Activated CD8-positive, alpha-beta T cell treated with anti-CD3 and anti-CD28 coated beads for 36 hours (primary cell): ENCODE measurements at regions not wholly inside any gene's neighbourhood (a gene's known extent, or its start where the extent isn't known, plus 50 kb on each side); places are given as distances from the start of the nearest gene placed in this dataset.

Source experiments
- ATAC-seq: fragments of 200-7000 bp; cut with Tn5 transposase; one replicate; pipeline ENCODE4 v1.10.0; 2021; ENCODE audit warnings: mild to moderate bottlenecking, moderate library complexity
- CTCF ChIA-PET: fragments of 350-600 bp; sonication (Branson Sonifier 250); formaldehyde crosslinking; loops from one replicate; lab custom pipeline; 2021; ENCODE audit warnings: antibody characterized with exemption; lab: Charles Lee
- POLR2A ChIA-PET: fragments of 350-600 bp; sonication (Branson Sonifier 250); formaldehyde crosslinking; loops from one replicate; lab custom pipeline; 2021; ENCODE audit warnings: antibody characterized with exemption; lab: Charles Lee
- DNase-seq: peaks from one replicate; pipeline ENCODE4 v3.0.0-alpha.2; 2020
- H3K27ac Mint-ChIP-seq: one replicate; pipeline ENCODE4 v1.8.0; 2021; ENCODE audit warnings: mild to moderate bottlenecking, mixed read lengths
- H3K27me3 Mint-ChIP-seq: one replicate; pipeline ENCODE4 v1.8.0; 2021; ENCODE audit warnings: mixed read lengths
- H3K36me3 Mint-ChIP-seq: one replicate; pipeline ENCODE4 v1.8.0; 2021; ENCODE audit warnings: low read depth, mixed read lengths
- H3K4me1 Mint-ChIP-seq: one replicate; pipeline ENCODE4 v1.8.0; 2021; ENCODE audit warnings: low read depth, mixed read lengths
- H3K4me3 Mint-ChIP-seq: one replicate; pipeline ENCODE4 v1.8.0; 2021; ENCODE audit warnings: mild to moderate bottlenecking, moderate library complexity, mixed read lengths
- H3K9me3 Mint-ChIP-seq: one replicate; pipeline ENCODE4 v1.8.0; 2021; ENCODE audit warnings: mixed read lengths
- CTCF ChIP-seq: fragments of 200-600 bp; IDR thresholded peaks from one replicate; pipeline ENCODE4 v1.8.0; 2022; ENCODE audit warnings: antibody characterized with exemption, mild to moderate bottlenecking
- intact Hi-C: fragments of 100-400 bp; cut with micrococcal nuclease; formaldehyde crosslinking; loops from one replicate; pipeline ENCODE4 v1.10.0; 2022

DNA sequence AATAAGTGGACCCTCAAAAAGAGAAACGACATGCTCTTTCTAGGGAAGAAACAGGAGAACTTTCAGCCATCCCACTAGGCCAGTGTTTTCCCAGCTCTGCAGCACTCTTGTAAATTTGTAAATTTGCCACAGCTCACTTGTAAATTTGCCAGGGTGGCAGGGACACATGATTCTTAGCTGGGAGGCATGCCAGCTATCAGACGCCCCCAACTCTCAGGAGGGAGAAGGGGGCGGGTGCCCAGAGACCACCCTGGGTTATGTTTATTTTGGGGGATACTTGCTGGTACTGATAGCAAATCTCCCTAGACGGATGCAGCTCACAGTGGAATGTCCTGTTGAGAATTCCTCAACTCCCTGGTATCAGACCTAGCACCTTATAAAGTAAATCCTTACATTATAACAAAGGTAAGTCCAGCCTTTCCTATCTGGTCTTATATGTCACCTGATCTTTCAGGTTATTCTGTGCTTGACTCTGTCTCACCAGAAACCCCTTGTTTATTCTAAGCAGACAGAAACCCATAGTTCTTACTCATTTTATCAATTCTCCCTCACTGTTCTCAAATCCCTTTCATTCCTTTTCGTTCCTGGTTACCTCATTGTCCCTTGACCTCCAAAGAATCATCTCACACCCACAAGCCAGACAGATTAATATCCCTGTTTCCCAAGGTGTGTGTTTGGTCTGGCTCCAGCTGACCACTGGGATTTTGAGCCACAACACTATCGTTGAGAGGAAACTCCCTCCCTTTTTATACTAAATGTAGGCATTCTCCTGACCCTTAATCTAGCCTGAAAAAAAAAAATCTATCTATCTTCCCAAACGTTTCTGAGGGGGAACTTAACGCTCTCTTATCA lies 69.3 kb upstream of the HMGA2 start:
- Mint-ChIP-seq H3K36me3 (no peaks in the 10 kb centered on the region), H3K27ac (no peak overlapping the region), H3K4me3 (no peak overlapping the region), H3K27me3 (peaks cover 22% of the 10 kb centered on the region), H3K4me1 (peaks cover 15% of the 10 kb centered on the region), H3K9me3 (no peaks in the 10 kb centered on the region)
- POLR2A ChIA-PET, result no interaction called here
- no peak for DNase-seq
- intact Hi-C loops, result no loop called here
- ATAC-seq, result no peak
- TF ChIP-seq CTCF, result no peak
- CTCF ChIA-PET, result interaction anchor here (1.4 kb wide), 1 partner anchor 12 kb away, joined by 4 read pairs; no protein-coding TSS in a partner anchor

DNA sequence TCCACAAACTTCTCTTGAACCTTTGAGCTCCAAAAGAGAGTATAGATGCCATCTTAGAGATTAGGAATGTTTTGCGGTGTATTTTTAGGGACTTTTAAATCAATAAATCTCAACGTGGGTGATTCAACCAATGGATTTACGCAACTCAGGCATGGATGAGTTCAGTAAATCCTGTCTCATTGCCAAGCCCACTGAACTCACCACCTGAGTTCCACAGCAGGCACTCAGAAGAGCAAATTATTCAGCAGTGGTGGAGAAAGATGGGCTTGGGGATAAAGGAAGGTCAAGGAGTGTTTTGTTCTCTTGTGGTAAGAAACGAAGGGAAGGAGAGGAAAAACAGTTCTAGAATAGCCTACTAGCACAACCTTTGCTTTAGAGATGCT lies 68.7 kb upstream of the HMGA2 start:
- no peak for TF ChIP-seq CTCF
- H3K4me1 Mint-ChIP-seq, result peaks cover 15% of the 10 kb centered on the region
- no peaks in the 10 kb centered on the region for H3K9me3 Mint-ChIP-seq
- peaks cover 24% of the 10 kb centered on the region for H3K27me3 Mint-ChIP-seq
- intact Hi-C loops, result no loop called here
- H3K27ac Mint-ChIP-seq, result no peak overlapping the region
- H3K36me3 Mint-ChIP-seq, result no peaks in the 10 kb centered on the region
- DNase-seq (no peak), ATAC-seq (no peak)
- POLR2A ChIA-PET, result no interaction called here
- H3K4me3 Mint-ChIP-seq, result no peak overlapping the region
- CTCF ChIA-PET, result interaction anchor here (1.4 kb wide), 1 partner anchor 12 kb away, joined by 4 read pairs; no protein-coding TSS in a partner anchor

GRCh38 chr12:65756267-65756666 lies 68.0 kb upstream of the HMGA2 start:
- no peak overlapping the region for H3K27ac Mint-ChIP-seq
- H3K36me3 Mint-ChIP-seq, result no peaks in the 10 kb centered on the region
- H3K27me3 Mint-ChIP-seq, result peaks cover 25% of the 10 kb centered on the region
- no peak for TF ChIP-seq CTCF
- H3K4me1 Mint-ChIP-seq, result peaks cover 15% of the 10 kb centered on the region
- no peak for DNase-seq
- POLR2A ChIA-PET, result no interaction called here
- H3K4me3 Mint-ChIP-seq, result no peak overlapping the region
- intact Hi-C loops, result no loop called here
- H3K9me3 Mint-ChIP-seq, result no peaks in the 10 kb centered on the region
- ATAC-seq, result no peak
- CTCF ChIA-PET, result no interaction called here

- CTCF ChIA-PET, result no interaction called here
- intact Hi-C loops, result no loop called here
These were observed 67.2 kb upstream of the HMGA2 start for GRCh38 chr12:65756956-65757511.

More at GRCh38 chr12:65756956-65757511, 67.2 kb upstream of the HMGA2 start:
- ATAC-seq (peak; percentile 88), DNase-seq (peak; percentile 57)
- TF ChIP-seq CTCF, result no peak
- Mint-ChIP-seq H3K36me3 (no peaks in the 10 kb centered on the region), H3K27me3 (peaks cover 25% of the 10 kb centered on the region), H3K27ac (no peak overlapping the region), H3K4me3 (no peak overlapping the region), H3K4me1 (peaks cover 15% of the 10 kb centered on the region), H3K9me3 (no peaks in the 10 kb centered on the region)
- POLR2A ChIA-PET, result no interaction called here
